H9 (cell line): ENCODE measurements at regions not wholly inside any gene's neighbourhood (a gene's known extent, or its start where the extent isn't known, plus 50 kb on each side); places are given as distances from the start of the nearest gene placed in this dataset.
A peak's percentile ranks its signal among the peaks of the same experiment; 100 is the strongest.

ENCODE experiments used
- DNase-seq: peaks from one replicate; pipeline ENCODE4 v3.0.0-alpha.2; 2017
- H2AFZ ChIP-seq: one replicate; pipeline ENCODE4 v1.6.1; 2013; ENCODE audit warnings: mild to moderate bottlenecking, low read length, control low read depth, moderate library complexity
- H2AK5ac ChIP-seq: 2 replicates; pipeline ENCODE4 v1.6.1; 2013; ENCODE audit warnings: low read length, control low read depth, mixed read lengths; ENCODE audit not compliant: insufficient read length
- H2BK120ac ChIP-seq: one replicate; pipeline ENCODE4 v1.6.1; 2013; ENCODE audit warnings: low read depth, mild to moderate bottlenecking, low read length, control low read depth, inconsistent platforms; ENCODE audit not compliant: poor library complexity, severe bottlenecking
- H2BK12ac ChIP-seq: 2 replicates; pipeline ENCODE4 v1.6.1; 2013; ENCODE audit warnings: low read length, control low read depth, mixed read lengths, low read depth; ENCODE audit not compliant: insufficient read length
- H2BK15ac ChIP-seq: 2 replicates; pipeline ENCODE4 v1.6.1; 2013; ENCODE audit warnings: low read depth, low read length, control low read depth
- H2BK20ac ChIP-seq: one replicate; pipeline ENCODE4 v1.6.1; 2013; ENCODE audit warnings: low read depth, mild to moderate bottlenecking, low read length, control low read depth, inconsistent platforms; ENCODE audit not compliant: poor library complexity, severe bottlenecking
- H2BK5ac ChIP-seq: 2 replicates; pipeline ENCODE4 v1.6.1; 2013; ENCODE audit warnings: low read length, control low read depth, mixed read lengths; ENCODE audit not compliant: insufficient read length
- H3K14ac ChIP-seq: 2 replicates; pipeline ENCODE4 v1.6.1; 2013; ENCODE audit warnings: low read length, control low read depth; ENCODE audit not compliant: insufficient read depth
- H3K18ac ChIP-seq: 2 replicates; pipeline ENCODE4 v1.6.1; 2013; ENCODE audit warnings: low read depth, mild to moderate bottlenecking, mixed read lengths, low read length, control low read depth; ENCODE audit not compliant: insufficient read length
- H3K23ac ChIP-seq: 2 replicates; pipeline ENCODE4 v1.6.1; 2013; ENCODE audit warnings: low read length, control low read depth, mixed read lengths, low read depth; ENCODE audit not compliant: insufficient read length
- H3K23me2 ChIP-seq: 2 replicates; pipeline ENCODE4 v1.6.1; 2013; ENCODE audit warnings: low read depth, mild to moderate bottlenecking, mixed read lengths, low read length, control low read depth; ENCODE audit not compliant: insufficient read length, poor library complexity, severe bottlenecking
- H3K27ac ChIP-seq: 2 replicates; pipeline ENCODE4 v1.5.1; 2013; ENCODE audit warnings: low read length, control low read depth, mixed read lengths, low read depth; ENCODE audit not compliant: insufficient read length
- H3K27me3 ChIP-seq: 2 replicates; pipeline ENCODE4 v1.6.1; 2013; ENCODE audit warnings: low read length, control low read depth, inconsistent platforms; ENCODE audit not compliant: insufficient read depth
- H3K4ac ChIP-seq: 2 replicates; pipeline ENCODE4 v1.6.1; 2013; ENCODE audit warnings: low read depth, mild to moderate bottlenecking, control low read depth, inconsistent platforms, low read length, moderate library complexity
- H3K4me1 ChIP-seq: 2 replicates; pipeline ENCODE4 v1.6.1; 2013; ENCODE audit warnings: low read length, control low read depth, inconsistent platforms; ENCODE audit not compliant: insufficient read depth
- H3K4me2 ChIP-seq: 2 replicates; pipeline ENCODE4 v1.6.1; 2013; ENCODE audit warnings: low read length, control low read depth, mixed read lengths; ENCODE audit not compliant: insufficient read length, insufficient read depth
- H3K56ac ChIP-seq: 2 replicates; pipeline ENCODE4 v1.6.1; 2013; ENCODE audit warnings: low read depth, mild to moderate bottlenecking, mixed read lengths, low read length, control low read depth; ENCODE audit not compliant: insufficient read length
- H3K79me1 ChIP-seq: 2 replicates; pipeline ENCODE4 v1.6.1; 2013; ENCODE audit warnings: low read depth, mild to moderate bottlenecking, moderate library complexity, low read length, control low read depth, inconsistent platforms; ENCODE audit not compliant: insufficient read depth, poor library complexity, severe bottlenecking
- H3K79me2 ChIP-seq: 2 replicates; pipeline ENCODE4 v1.6.1; 2013; ENCODE audit warnings: low read length, control low read depth, inconsistent platforms; ENCODE audit not compliant: insufficient read depth
- H3K9ac ChIP-seq: 2 replicates; pipeline ENCODE4 v1.6.1; 2013; ENCODE audit warnings: low read length, control low read depth, mixed read lengths; ENCODE audit not compliant: insufficient read length; ENCODE audit errors: extremely low read depth
- H3K9me3 ChIP-seq: one replicate; pipeline ENCODE4 v1.6.1; 2013; ENCODE audit warnings: low read depth, low read length, inconsistent platforms; ENCODE audit not compliant: control insufficient read depth
- H3T11ph ChIP-seq: one replicate; pipeline ENCODE4 v1.6.1; 2013; ENCODE audit warnings: mild to moderate bottlenecking, low read length, control low read depth, inconsistent platforms
- H4K20me1 ChIP-seq: one replicate; pipeline ENCODE4 v1.6.1; 2013; ENCODE audit not compliant: control insufficient read depth, insufficient read length, insufficient read depth
- H4K5ac ChIP-seq: 2 replicates; pipeline ENCODE4 v1.6.1; 2013; ENCODE audit warnings: low read depth, mild to moderate bottlenecking, mixed read lengths, low read length, control low read depth; ENCODE audit not compliant: insufficient read length
- H4K8ac ChIP-seq: replicated peaks from 2 replicates; pipeline ENCODE4 v1.6.1; 2013; ENCODE audit warnings: low read length, control low read depth, mixed read lengths, low read depth; ENCODE audit not compliant: insufficient read length
- H4K91ac ChIP-seq: 2 replicates; pipeline ENCODE4 v1.6.1; 2013; ENCODE audit warnings: low read depth, mild to moderate bottlenecking, moderate library complexity, mixed read lengths, low read length, control low read depth; ENCODE audit not compliant: insufficient read length
- H3K27ac Mint-ChIP-seq, 3 experiments: 2 replicates in 2 of 3; 3 replicates in 1 of 3; pipeline ENCODE4 v1.8.0; 2020 to 2021; ENCODE audit warnings: mixed read lengths in 3 of 3, mild to moderate bottlenecking in 1 of 3, moderate library complexity in 1 of 3
- H3K27me3 Mint-ChIP-seq: 2 replicates; pipeline ENCODE4 v1.8.0; 2021; ENCODE audit warnings: low read depth, mild to moderate bottlenecking, moderate library complexity, mixed read lengths
- H3K36me3 Mint-ChIP-seq, 3 experiments: 2 replicates in 2 of 3; 3 replicates in 1 of 3; pipeline ENCODE4 v1.8.0; 2020 to 2021; ENCODE audit warnings: low read depth in 3 of 3, mixed read lengths in 3 of 3; ENCODE audit not compliant: insufficient read depth in 1 of 3
- H3K4me1 Mint-ChIP-seq, 2 experiments: 2 replicates each; pipeline ENCODE4 v1.8.0; 2020; ENCODE audit warnings: mixed read lengths in 2 of 2
- H3K4me3 Mint-ChIP-seq, 2 experiments: 2 replicates in 1 of 2; 3 replicates in 1 of 2; pipeline ENCODE4 v1.8.0; 2020 to 2021; ENCODE audit warnings: mild to moderate bottlenecking in 2 of 2, mixed read lengths in 2 of 2, moderate library complexity in 1 of 2
- H3K9me3 Mint-ChIP-seq, 2 experiments: 2 replicates in 1 of 2; 3 replicates in 1 of 2; pipeline ENCODE4 v1.8.0; 2020; ENCODE audit warnings: mild to moderate bottlenecking in 2 of 2, mixed read lengths in 2 of 2, moderate library complexity in 1 of 2
- CTCF ChIP-seq: fragments of 200-600 bp; sonication (generic); conservative IDR thresholded peaks from 3 replicates; pipeline ENCODE4 v1.8.0; 2021; ENCODE audit warnings: antibody characterized with exemption, mild to moderate bottlenecking
- WGBS: extraction: QIAGEN DNeasy Blood & Tissue Kit; methylation state at CpG from one replicate; pipeline ENCODE4 v1.1.7; 2013; ENCODE audit warnings: missing lambda C conversion rate, low lambda C conversion rate, mixed read lengths; ENCODE audit not compliant: insufficient read length; ENCODE audit errors: extremely low coverage; 5-methylcytosine and 5-hydroxymethylcytosine counted together

- no CpG with 5 or more reads among the region's 3 CpGs for WGBS
- H3K4me3 Mint-ChIP-seq: no peak overlapping the region
- H3K23me2 ChIP-seq: no peaks in the 10 kb centered on the region
- H3K36me3 Mint-ChIP-seq: no peaks in the 10 kb centered on the region
- no peak overlapping the region for H3K4ac ChIP-seq
- H3K27me3 ChIP-seq: no peaks in the 10 kb centered on the region
- H2BK20ac ChIP-seq: no peak overlapping the region
- peaks cover 15 to 16% of the 10 kb centered on the region in 2 experiments for H3K4me1 Mint-ChIP-seq
- no peaks in the 10 kb centered on the region for H3K9me3 ChIP-seq
- no peak overlapping the region for H2BK12ac ChIP-seq
- no peaks in the 10 kb centered on the region for H3K79me2 ChIP-seq
- H3K56ac ChIP-seq: no peak overlapping the region
- no peak overlapping the region for H3K27ac ChIP-seq
- H3K27ac Mint-ChIP-seq: peak overlapping the region; percentile 21 to 73 (median 26); a peak in 4 of 7 replicates
- H2BK5ac ChIP-seq: no peak overlapping the region
- no peaks in the 10 kb centered on the region for H3K9me3 Mint-ChIP-seq
- H3K18ac ChIP-seq: no peak overlapping the region
- H4K5ac ChIP-seq: no peak overlapping the region
- no peaks in the 10 kb centered on the region for H4K20me1 ChIP-seq
- H3T11ph ChIP-seq: no peak overlapping the region
- H3K4me1 ChIP-seq: peaks cover 12% of the 10 kb centered on the region
- no peaks in the 10 kb centered on the region; the same call in 1 of the 2 replicates for H3K27me3 Mint-ChIP-seq
- H3K23ac ChIP-seq: no peak overlapping the region
- no peak overlapping the region for H4K91ac ChIP-seq
- H4K8ac ChIP-seq: no peak overlapping the region
- H3K4me2 ChIP-seq: no peak overlapping the region
- no peak for TF ChIP-seq CTCF
- H2BK15ac ChIP-seq: no peak overlapping the region
- no peak overlapping the region for H2AFZ ChIP-seq
- H2BK120ac ChIP-seq: no peak overlapping the region
- no peak for DNase-seq
- H3K14ac ChIP-seq: no peak overlapping the region
- no peak overlapping the region for H2AK5ac ChIP-seq
- no peaks in the 10 kb centered on the region for H3K79me1 ChIP-seq
- no peak overlapping the region for H3K9ac ChIP-seq
These were observed 226.5 kb upstream of the GPR149 start for GRCh38 chr3:154656486-154656885.
